Neural cell (in vitro differentiated cells): ENCODE measurements at regions not wholly inside any gene's neighbourhood (a gene's known extent, or its start where the extent isn't known, plus 50 kb on each side); places are given as distances from the start of the nearest gene placed in this dataset.

Experiments
- H2AFZ ChIP-seq: fragments of 200-600, 300-800 bp; sonication (generic), shearing (Covaris generic); 2 replicates; pipeline ENCODE4 v1.6.0; 2014; ENCODE audit warnings: low read depth, mild to moderate bottlenecking, antibody characterized with exemption, low read length, moderate library complexity
- H3F3A ChIP-seq: fragments of 200-600 bp; shearing (Covaris generic); 2 replicates; pipeline ENCODE4 v1.6.1; 2016; ENCODE audit warnings: mild to moderate bottlenecking, moderate library complexity, mixed read lengths, antibody characterized with exemption, low read length; ENCODE audit not compliant: insufficient read depth, poor library complexity, severe bottlenecking
- H3K27ac ChIP-seq: fragments of 200-600, 300-800 bp; sonication (generic), shearing (Covaris generic); 2 replicates; pipeline ENCODE4 v1.5.1; 2014; ENCODE audit warnings: mild to moderate bottlenecking, low read length, moderate library complexity
- H3K27me3 ChIP-seq: fragments of 300-800, 200-600 bp; sonication (generic), shearing (Covaris generic); 2 replicates; pipeline ENCODE4 v1.6.0; 2014; ENCODE audit warnings: mild to moderate bottlenecking, low read depth, low read length, moderate library complexity; ENCODE audit not compliant: insufficient read depth
- H3K36me3 ChIP-seq: fragments of 300-800, 200-600 bp; sonication (generic), shearing (Covaris generic); 2 replicates; pipeline ENCODE4 v1.5.1; 2014; ENCODE audit warnings: mild to moderate bottlenecking, antibody characterized with exemption, low read length, moderate library complexity; ENCODE audit not compliant: insufficient read depth
- H3K4me2 ChIP-seq: fragments of 300-800, 200-600 bp; sonication (generic), shearing (Covaris generic); 2 replicates; pipeline ENCODE4 v1.6.0; 2014; ENCODE audit warnings: mild to moderate bottlenecking, low read length
- H3K4me3 ChIP-seq: fragments of 300-800, 200-600 bp; sonication (generic), shearing (Covaris generic); 2 replicates; pipeline ENCODE4 v1.5.1; 2014; ENCODE audit warnings: mild to moderate bottlenecking, low read length, moderate library complexity
- H3K79me2 ChIP-seq: fragments of 200-600 bp; shearing (Covaris generic); replicated peaks from 2 replicates; pipeline ENCODE4 v1.6.0; 2014; ENCODE audit warnings: mild to moderate bottlenecking, low read length, moderate library complexity; ENCODE audit not compliant: insufficient read depth
- H3K9ac ChIP-seq: fragments of 300-800, 200-600 bp; sonication (generic), shearing (Covaris generic); 2 replicates; pipeline ENCODE4 v1.6.1; 2016; ENCODE audit warnings: mild to moderate bottlenecking, low read length, mixed read lengths
- H3K9me2 ChIP-seq: fragments of 200-600 bp; shearing (Covaris generic); 2 replicates; pipeline ENCODE4 v1.6.1; 2016; ENCODE audit warnings: mild to moderate bottlenecking, low read length, mixed read lengths; ENCODE audit not compliant: insufficient read depth
- H3K9me3 ChIP-seq: fragments of 200-600, 300-800 bp; sonication (generic), shearing (Covaris generic); 2 replicates; pipeline ENCODE4 v1.6.1; 2016; ENCODE audit warnings: mild to moderate bottlenecking, mixed run types, low read length, moderate library complexity, mixed read lengths
- H4K20me1 ChIP-seq: fragments of 200-600 bp; shearing (Covaris generic); 2 replicates; pipeline ENCODE4 v1.6.1; 2016; ENCODE audit warnings: mild to moderate bottlenecking, mixed run types; ENCODE audit not compliant: insufficient read depth
- EP300 ChIP-seq: fragments of 450-650 bp; conservative IDR thresholded peaks from 2 replicates; pipeline ENCODE4 v1.6.1; 2014; ENCODE audit warnings: antibody characterized with exemption, mild to moderate bottlenecking, moderate library complexity; ENCODE audit not compliant: poor library complexity, severe bottlenecking
- EZH2 ChIP-seq: fragments of 200-600, 300-800 bp; shearing (Covaris generic), sonication (generic); IDR thresholded peaks from 2 replicates; pipeline ENCODE4 v1.6.1; 2014; ENCODE audit warnings: antibody characterized with exemption, low read length, borderline replicate concordance, mild to moderate bottlenecking; ENCODE audit not compliant: insufficient read depth, poor library complexity, severe bottlenecking
- MXI1 ChIP-seq: fragments of 450-650 bp; conservative IDR thresholded peaks from 2 replicates; pipeline ENCODE4 v1.6.1; 2014; ENCODE audit warnings: antibody characterized with exemption, mild to moderate bottlenecking; ENCODE audit not compliant: poor library complexity, severe bottlenecking
- POLR2AphosphoS5 ChIP-seq: IDR thresholded peaks from 2 replicates; pipeline ENCODE4 v1.6.1; 2012
- RAD21 ChIP-seq: fragments of 450-650 bp; conservative IDR thresholded peaks from 2 replicates; pipeline ENCODE4 v1.6.1; 2014; ENCODE audit warnings: antibody characterized with exemption, mild to moderate bottlenecking, moderate library complexity
- SMC3 ChIP-seq: fragments of 450-650 bp; conservative IDR thresholded peaks from 2 replicates; pipeline ENCODE4 v1.6.1; 2014; ENCODE audit warnings: antibody characterized with exemption, mild to moderate bottlenecking, moderate library complexity; ENCODE audit not compliant: poor library complexity
- TAF1 ChIP-seq: IDR thresholded peaks from 2 replicates; pipeline ENCODE4 v1.6.1; 2012; ENCODE audit warnings: low read depth
- TF ChIP-seq, protein P1 (sequence below): IDR thresholded peaks from 2 replicates; pipeline ENCODE4 v1.6.1; 2012; ENCODE audit warnings: borderline replicate concordance
- TF ChIP-seq, protein P2 (sequence below): fragments of 450-650 bp; IDR thresholded peaks from 2 replicates; pipeline ENCODE4 v1.5.1; 2014; ENCODE audit warnings: antibody characterized with exemption, mild to moderate bottlenecking, moderate library complexity; ENCODE audit not compliant: poor library complexity, severe bottlenecking

DNA sequence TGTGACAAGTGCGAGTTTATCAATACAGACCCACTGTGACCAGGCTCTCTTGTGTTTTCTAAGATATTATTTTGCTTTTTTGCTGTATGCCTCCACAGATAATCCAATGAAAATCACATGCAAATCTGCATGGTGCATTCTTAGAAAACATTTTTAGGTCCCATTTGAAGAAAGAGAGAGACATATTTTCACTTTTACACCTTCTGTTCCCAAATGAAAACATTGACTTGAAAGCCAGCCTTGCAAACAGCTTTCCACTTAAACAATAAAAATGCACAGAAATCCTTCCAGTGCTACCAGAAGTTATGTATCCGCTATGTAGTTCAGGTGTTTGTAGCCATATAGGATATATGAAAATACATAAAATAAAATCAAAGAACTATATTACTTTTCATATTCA, 618.0 kb downstream of the CDH26 start:
- no peak overlapping the region for H2AFZ ChIP-seq
- TF ChIP-seq EP300 (no peak), EZH2 (no peak), MXI1 (no peak), SMC3 (no peak), RAD21 (no peak), POLR2AphosphoS5 (no peak), TAF1 (no peak)
- TF ChIP-seq, protein P1, sequence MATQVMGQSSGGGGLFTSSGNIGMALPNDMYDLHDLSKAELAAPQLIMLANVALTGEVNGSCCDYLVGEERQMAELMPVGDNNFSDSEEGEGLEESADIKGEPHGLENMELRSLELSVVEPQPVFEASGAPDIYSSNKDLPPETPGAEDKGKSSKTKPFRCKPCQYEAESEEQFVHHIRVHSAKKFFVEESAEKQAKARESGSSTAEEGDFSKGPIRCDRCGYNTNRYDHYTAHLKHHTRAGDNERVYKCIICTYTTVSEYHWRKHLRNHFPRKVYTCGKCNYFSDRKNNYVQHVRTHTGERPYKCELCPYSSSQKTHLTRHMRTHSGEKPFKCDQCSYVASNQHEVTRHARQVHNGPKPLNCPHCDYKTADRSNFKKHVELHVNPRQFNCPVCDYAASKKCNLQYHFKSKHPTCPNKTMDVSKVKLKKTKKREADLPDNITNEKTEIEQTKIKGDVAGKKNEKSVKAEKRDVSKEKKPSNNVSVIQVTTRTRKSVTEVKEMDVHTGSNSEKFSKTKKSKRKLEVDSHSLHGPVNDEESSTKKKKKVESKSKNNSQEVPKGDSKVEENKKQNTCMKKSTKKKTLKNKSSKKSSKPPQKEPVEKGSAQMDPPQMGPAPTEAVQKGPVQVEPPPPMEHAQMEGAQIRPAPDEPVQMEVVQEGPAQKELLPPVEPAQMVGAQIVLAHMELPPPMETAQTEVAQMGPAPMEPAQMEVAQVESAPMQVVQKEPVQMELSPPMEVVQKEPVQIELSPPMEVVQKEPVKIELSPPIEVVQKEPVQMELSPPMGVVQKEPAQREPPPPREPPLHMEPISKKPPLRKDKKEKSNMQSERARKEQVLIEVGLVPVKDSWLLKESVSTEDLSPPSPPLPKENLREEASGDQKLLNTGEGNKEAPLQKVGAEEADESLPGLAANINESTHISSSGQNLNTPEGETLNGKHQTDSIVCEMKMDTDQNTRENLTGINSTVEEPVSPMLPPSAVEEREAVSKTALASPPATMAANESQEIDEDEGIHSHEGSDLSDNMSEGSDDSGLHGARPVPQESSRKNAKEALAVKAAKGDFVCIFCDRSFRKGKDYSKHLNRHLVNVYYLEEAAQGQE, result no peak
- TF ChIP-seq, protein P2, sequence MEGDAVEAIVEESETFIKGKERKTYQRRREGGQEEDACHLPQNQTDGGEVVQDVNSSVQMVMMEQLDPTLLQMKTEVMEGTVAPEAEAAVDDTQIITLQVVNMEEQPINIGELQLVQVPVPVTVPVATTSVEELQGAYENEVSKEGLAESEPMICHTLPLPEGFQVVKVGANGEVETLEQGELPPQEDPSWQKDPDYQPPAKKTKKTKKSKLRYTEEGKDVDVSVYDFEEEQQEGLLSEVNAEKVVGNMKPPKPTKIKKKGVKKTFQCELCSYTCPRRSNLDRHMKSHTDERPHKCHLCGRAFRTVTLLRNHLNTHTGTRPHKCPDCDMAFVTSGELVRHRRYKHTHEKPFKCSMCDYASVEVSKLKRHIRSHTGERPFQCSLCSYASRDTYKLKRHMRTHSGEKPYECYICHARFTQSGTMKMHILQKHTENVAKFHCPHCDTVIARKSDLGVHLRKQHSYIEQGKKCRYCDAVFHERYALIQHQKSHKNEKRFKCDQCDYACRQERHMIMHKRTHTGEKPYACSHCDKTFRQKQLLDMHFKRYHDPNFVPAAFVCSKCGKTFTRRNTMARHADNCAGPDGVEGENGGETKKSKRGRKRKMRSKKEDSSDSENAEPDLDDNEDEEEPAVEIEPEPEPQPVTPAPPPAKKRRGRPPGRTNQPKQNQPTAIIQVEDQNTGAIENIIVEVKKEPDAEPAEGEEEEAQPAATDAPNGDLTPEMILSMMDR, result no peak

DNA sequence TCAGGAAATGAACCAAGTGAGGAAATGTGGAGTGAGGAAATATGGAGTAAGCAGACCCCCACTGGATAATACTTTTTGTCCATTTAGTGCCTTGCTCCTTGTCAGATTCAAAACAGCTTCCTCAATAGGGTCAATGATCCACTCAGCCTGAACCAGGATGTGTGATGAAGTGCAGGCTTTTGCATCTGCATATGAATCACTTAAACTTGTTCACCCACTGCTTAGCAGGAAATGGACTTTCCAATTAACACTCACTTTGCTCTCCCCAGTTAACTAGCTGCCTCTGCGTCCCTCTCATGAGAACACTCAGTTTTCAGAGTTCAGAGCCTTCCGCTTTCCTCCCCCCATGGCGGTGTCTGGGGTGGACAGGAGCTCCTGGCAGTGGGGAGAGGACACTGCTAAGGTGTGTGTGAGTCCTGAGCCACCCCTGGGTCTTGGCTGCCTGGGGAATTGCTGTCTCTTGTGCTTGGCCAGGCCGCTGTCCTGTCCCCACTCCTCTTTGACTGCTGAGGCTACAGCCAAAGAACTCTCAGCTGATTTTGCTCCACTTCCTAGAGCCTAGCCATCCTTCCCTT, 621.8 kb downstream of the CDH26 start:
- no peaks in the 10 kb centered on the region for H3F3A ChIP-seq
- no peaks in the 10 kb centered on the region for H3K79me2 ChIP-seq
- H3K4me2 ChIP-seq, result no peak overlapping the region
- TF ChIP-seq, protein P1, result no peak
- no peak for TF ChIP-seq SMC3
- TF ChIP-seq, protein P2, result no peak
- no peak for TF ChIP-seq TAF1
- TF ChIP-seq EP300, result no peak
- TF ChIP-seq RAD21, result no peak
- TF ChIP-seq POLR2AphosphoS5, result no peak
- TF ChIP-seq EZH2, result no peak
- TF ChIP-seq MXI1, result no peak
- no peaks in the 10 kb centered on the region for H3K9me3 ChIP-seq
- H3K36me3 ChIP-seq, result no peaks in the 10 kb centered on the region
- no peaks in the 10 kb centered on the region for H3K27me3 ChIP-seq
- H2AFZ ChIP-seq, result no peak overlapping the region
- H3K27ac ChIP-seq, result no peak overlapping the region
- no peaks in the 10 kb centered on the region for H3K9me2 ChIP-seq
- no peak overlapping the region for H3K4me3 ChIP-seq
- H3K9ac ChIP-seq, result no peak overlapping the region
- H4K20me1 ChIP-seq, result no peaks in the 10 kb centered on the region

More for the DNA sequence above, 618.0 kb downstream of the CDH26 start:
- Histone ChIP-seq H3K27me3 (no peaks in the 10 kb centered on the region), H3K27ac (no peak overlapping the region), H3K9me3 (no peaks in the 10 kb centered on the region), H3K9me2 (no peaks in the 10 kb centered on the region), H3K36me3 (no peaks in the 10 kb centered on the region), H3K79me2 (no peaks in the 10 kb centered on the region), H3K4me2 (no peak overlapping the region), H3F3A (no peaks in the 10 kb centered on the region), H3K4me3 (no peak overlapping the region), H3K9ac (no peak overlapping the region), H4K20me1 (no peaks in the 10 kb centered on the region)
